GM12878 (cell line): ENCODE measurements at regions not wholly inside any gene's neighbourhood (a gene's known extent, or its start where the extent isn't known, plus 50 kb on each side); places are given as distances from the start of the nearest gene placed in this dataset.

Source experiments
- HDGF ChIP-seq: fragments of 450-650 bp; IDR thresholded peaks from 2 replicates; pipeline ENCODE4 v1.6.1; 2016; ENCODE audit warnings: antibody characterized with exemption
- RELA ChIP-seq: fragments of 450-650 bp; IDR thresholded peaks from 2 replicates; pipeline ENCODE4 v1.8.0; 2014; ENCODE audit warnings: borderline replicate concordance; ENCODE audit not compliant: partially characterized antibody
- SPI1 ChIP-seq: IDR thresholded peaks from 2 replicates; pipeline ENCODE4 v1.6.1; 2011; ENCODE audit warnings: low read depth, mild to moderate bottlenecking, low read length, moderate library complexity, borderline replicate concordance; ENCODE audit not compliant: insufficient read depth
- STAT1 ChIP-seq: fragments of 450-650 bp; conservative IDR thresholded peaks from 2 replicates; pipeline ENCODE4 v1.6.1; 2014; ENCODE audit warnings: antibody characterized with exemption, mild to moderate bottlenecking
- TBL1XR1 ChIP-seq: IDR thresholded peaks from 2 replicates; pipeline ENCODE4 v1.6.1; 2012; ENCODE audit warnings: low read depth, low read length, improper control_type of control experiment
- TF ChIP-seq, protein P1 (sequence below): IDR thresholded peaks from 2 replicates; pipeline ENCODE4 v1.6.1; 2012; ENCODE audit warnings: improper control_type of control experiment, low read depth, low read length; ENCODE audit not compliant: insufficient replicate concordance
- TF ChIP-seq, protein P2 (sequence below): fragments of 450-650 bp; IDR thresholded peaks from 2 replicates; pipeline ENCODE4 v1.6.1; 2017; ENCODE audit warnings: mild to moderate bottlenecking, moderate library complexity
- TF ChIP-seq, protein P3 (sequence below): fragments of 450-650 bp; IDR thresholded peaks from 2 replicates; pipeline ENCODE4 v1.6.1; 2017; ENCODE audit warnings: mild to moderate bottlenecking, low read depth, inconsistent platforms; ENCODE audit not compliant: poor library complexity, severe bottlenecking

DNA sequence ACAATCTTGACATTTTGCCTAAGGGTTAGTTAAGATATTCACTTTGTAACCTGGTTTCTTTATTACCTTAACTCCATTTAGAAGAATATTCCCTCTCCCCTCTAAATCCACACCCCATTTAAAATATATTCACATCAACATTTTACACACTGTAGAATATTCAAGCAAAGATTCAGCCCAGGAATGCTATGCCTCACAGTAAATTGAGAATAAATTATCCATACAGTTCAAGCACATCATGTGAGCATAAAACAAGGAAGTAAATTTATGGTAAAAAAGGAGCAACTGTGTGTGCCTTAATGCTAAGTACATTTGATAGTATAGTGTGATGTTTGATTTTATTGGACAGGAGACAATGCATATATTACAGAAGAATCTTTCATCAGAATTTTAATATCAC, 806.6 kb upstream of the KIF2B start (continued):
- TF ChIP-seq, protein P1, sequence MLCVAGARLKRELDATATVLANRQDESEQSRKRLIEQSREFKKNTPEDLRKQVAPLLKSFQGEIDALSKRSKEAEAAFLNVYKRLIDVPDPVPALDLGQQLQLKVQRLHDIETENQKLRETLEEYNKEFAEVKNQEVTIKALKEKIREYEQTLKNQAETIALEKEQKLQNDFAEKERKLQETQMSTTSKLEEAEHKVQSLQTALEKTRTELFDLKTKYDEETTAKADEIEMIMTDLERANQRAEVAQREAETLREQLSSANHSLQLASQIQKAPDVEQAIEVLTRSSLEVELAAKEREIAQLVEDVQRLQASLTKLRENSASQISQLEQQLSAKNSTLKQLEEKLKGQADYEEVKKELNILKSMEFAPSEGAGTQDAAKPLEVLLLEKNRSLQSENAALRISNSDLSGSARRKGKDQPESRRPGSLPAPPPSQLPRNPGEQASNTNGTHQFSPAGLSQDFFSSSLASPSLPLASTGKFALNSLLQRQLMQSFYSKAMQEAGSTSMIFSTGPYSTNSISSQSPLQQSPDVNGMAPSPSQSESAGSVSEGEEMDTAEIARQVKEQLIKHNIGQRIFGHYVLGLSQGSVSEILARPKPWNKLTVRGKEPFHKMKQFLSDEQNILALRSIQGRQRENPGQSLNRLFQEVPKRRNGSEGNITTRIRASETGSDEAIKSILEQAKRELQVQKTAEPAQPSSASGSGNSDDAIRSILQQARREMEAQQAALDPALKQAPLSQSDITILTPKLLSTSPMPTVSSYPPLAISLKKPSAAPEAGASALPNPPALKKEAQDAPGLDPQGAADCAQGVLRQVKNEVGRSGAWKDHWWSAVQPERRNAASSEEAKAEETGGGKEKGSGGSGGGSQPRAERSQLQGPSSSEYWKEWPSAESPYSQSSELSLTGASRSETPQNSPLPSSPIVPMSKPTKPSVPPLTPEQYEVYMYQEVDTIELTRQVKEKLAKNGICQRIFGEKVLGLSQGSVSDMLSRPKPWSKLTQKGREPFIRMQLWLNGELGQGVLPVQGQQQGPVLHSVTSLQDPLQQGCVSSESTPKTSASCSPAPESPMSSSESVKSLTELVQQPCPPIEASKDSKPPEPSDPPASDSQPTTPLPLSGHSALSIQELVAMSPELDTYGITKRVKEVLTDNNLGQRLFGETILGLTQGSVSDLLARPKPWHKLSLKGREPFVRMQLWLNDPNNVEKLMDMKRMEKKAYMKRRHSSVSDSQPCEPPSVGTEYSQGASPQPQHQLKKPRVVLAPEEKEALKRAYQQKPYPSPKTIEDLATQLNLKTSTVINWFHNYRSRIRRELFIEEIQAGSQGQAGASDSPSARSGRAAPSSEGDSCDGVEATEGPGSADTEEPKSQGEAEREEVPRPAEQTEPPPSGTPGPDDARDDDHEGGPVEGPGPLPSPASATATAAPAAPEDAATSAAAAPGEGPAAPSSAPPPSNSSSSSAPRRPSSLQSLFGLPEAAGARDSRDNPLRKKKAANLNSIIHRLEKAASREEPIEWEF: no peak
- no peak for TF ChIP-seq STAT1
- no peak for TF ChIP-seq SPI1
- no peak for TF ChIP-seq HDGF
- TF ChIP-seq, protein P2, sequence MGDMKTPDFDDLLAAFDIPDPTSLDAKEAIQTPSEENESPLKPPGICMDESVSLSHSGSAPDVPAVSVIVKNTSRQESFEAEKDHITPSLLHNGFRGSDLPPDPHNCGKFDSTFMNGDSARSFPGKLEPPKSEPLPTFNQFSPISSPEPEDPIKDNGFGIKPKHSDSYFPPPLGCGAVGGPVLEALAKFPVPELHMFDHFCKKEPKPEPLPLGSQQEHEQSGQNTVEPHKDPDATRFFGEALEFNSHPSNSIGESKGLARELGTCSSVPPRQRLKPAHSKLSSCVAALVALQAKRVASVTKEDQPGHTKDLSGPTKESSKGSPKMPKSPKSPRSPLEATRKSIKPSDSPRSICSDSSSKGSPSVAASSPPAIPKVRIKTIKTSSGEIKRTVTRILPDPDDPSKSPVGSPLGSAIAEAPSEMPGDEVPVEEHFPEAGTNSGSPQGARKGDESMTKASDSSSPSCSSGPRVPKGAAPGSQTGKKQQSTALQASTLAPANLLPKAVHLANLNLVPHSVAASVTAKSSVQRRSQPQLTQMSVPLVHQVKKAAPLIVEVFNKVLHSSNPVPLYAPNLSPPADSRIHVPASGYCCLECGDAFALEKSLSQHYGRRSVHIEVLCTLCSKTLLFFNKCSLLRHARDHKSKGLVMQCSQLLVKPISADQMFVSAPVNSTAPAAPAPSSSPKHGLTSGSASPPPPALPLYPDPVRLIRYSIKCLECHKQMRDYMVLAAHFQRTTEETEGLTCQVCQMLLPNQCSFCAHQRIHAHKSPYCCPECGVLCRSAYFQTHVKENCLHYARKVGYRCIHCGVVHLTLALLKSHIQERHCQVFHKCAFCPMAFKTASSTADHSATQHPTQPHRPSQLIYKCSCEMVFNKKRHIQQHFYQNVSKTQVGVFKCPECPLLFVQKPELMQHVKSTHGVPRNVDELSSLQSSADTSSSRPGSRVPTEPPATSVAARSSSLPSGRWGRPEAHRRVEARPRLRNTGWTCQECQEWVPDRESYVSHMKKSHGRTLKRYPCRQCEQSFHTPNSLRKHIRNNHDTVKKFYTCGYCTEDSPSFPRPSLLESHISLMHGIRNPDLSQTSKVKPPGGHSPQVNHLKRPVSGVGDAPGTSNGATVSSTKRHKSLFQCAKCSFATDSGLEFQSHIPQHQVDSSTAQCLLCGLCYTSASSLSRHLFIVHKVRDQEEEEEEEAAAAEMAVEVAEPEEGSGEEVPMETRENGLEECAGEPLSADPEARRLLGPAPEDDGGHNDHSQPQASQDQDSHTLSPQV: no peak
- TF ChIP-seq, protein P3, sequence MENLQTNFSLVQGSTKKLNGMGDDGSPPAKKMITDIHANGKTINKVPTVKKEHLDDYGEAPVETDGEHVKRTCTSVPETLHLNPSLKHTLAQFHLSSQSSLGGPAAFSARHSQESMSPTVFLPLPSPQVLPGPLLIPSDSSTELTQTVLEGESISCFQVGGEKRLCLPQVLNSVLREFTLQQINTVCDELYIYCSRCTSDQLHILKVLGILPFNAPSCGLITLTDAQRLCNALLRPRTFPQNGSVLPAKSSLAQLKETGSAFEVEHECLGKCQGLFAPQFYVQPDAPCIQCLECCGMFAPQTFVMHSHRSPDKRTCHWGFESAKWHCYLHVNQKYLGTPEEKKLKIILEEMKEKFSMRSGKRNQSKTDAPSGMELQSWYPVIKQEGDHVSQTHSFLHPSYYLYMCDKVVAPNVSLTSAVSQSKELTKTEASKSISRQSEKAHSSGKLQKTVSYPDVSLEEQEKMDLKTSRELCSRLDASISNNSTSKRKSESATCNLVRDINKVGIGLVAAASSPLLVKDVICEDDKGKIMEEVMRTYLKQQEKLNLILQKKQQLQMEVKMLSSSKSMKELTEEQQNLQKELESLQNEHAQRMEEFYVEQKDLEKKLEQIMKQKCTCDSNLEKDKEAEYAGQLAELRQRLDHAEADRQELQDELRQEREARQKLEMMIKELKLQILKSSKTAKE: no peak
- no peak for TF ChIP-seq TBL1XR1
- TF ChIP-seq RELA: no peak
